ENCODE measurements at regions not wholly inside any gene's neighbourhood (a gene's known extent, or its start where the extent isn't known, plus 50 kb on each side); places are given as distances from the start of the nearest gene placed in this dataset.

GRCh38 chr2:33900610-33901009 lies 301.5 kb upstream of the FAM98A start:
- no peak for ATAC-seq
- CTCF ChIA-PET = no interaction called here

GRCh38 chr2:33897741-33898140 lies 298.6 kb upstream of the FAM98A start:
- Histone ChIP-seq H3K4me2 (ENCODE audit: low read length) (no peak overlapping the region), H3K9me3 (ENCODE audit: low read length) (no peaks in the 10 kb centered on the region), H4K20me1 (ENCODE audit: low read length) (no peaks in the 10 kb centered on the region), H2AFZ (ENCODE audit: low read length) (no peak overlapping the region), H3K9me2 (replicated peaks; ENCODE audit: low read length) (no peaks in the 10 kb centered on the region), H3K4me3 (ENCODE audit: low read length) (no peak overlapping the region), H3K36me3 (ENCODE audit: low read depth, low read length) (no peaks in the 10 kb centered on the region), H3K4me1 (ENCODE audit: insufficient read depth, low read length) (no peaks in the 10 kb centered on the region), H3K27me3 (ENCODE audit: low read length) (no peaks in the 10 kb centered on the region), H3F3A (ENCODE audit: low read length, unreplicated experiment) (no peaks in the 10 kb centered on the region), H3K79me2 (ENCODE audit: low read length) (no peaks in the 10 kb centered on the region), H3K9ac (ENCODE audit: low read length) (no peak overlapping the region), H3K27ac (ENCODE audit: low read length) (no peak overlapping the region)
- ChIA-PET POLR2A (ENCODE audit: unreplicated experiment) (no interaction called here), CTCF (no interaction called here)
- intact Hi-C loops (cut with micrococcal nuclease) = no loop called here
- DNase-seq (no peak), ATAC-seq (no peak)
- BruUV-seq (replicated peaks) = no TSS peak
- TF ChIP-seq EZH2 (IDR thresholded peaks at IDR 0.05; ENCODE audit: low read length, unreplicated experiment) (no peak), CTCF (conservative IDR thresholded peaks at IDR 0.05; ENCODE audit: low read depth, low read length) (no peak), EZH2phosphoT487 (IDR thresholded peaks at IDR 0.05; ENCODE audit: borderline replicate concordance, low read length) (no peak)

More at GRCh38 chr2:33900610-33901009, 301.5 kb upstream of the FAM98A start:
- Histone ChIP-seq H3F3A (ENCODE audit: low read length, unreplicated experiment) (no peaks in the 10 kb centered on the region), H3K4me3 (ENCODE audit: low read length) (no peak overlapping the region), H2AFZ (ENCODE audit: low read length) (no peak overlapping the region), H3K9ac (ENCODE audit: low read length) (no peak overlapping the region), H3K4me2 (ENCODE audit: low read length) (no peak overlapping the region), H3K27me3 (ENCODE audit: low read length) (no peaks in the 10 kb centered on the region), H3K79me2 (ENCODE audit: low read length) (no peaks in the 10 kb centered on the region), H3K4me1 (ENCODE audit: insufficient read depth, low read length) (no peaks in the 10 kb centered on the region), H3K9me2 (replicated peaks; ENCODE audit: low read length) (no peaks in the 10 kb centered on the region), H3K27ac (ENCODE audit: low read length) (no peak overlapping the region), H3K36me3 (ENCODE audit: low read depth, low read length) (no peaks in the 10 kb centered on the region), H4K20me1 (ENCODE audit: low read length) (no peaks in the 10 kb centered on the region), H3K9me3 (ENCODE audit: low read length) (no peaks in the 10 kb centered on the region)
- no TSS peak for BruUV-seq (replicated peaks)
- intact Hi-C loops (cut with micrococcal nuclease) = no loop called here
- no peak for TF ChIP-seq EZH2 (IDR thresholded peaks at IDR 0.05; ENCODE audit: low read length, unreplicated experiment)
- TF ChIP-seq CTCF (conservative IDR thresholded peaks at IDR 0.05; ENCODE audit: low read depth, low read length) = no peak
- no peak for TF ChIP-seq EZH2phosphoT487 (IDR thresholded peaks at IDR 0.05; ENCODE audit: borderline replicate concordance, low read length)
- no peak for DNase-seq
- POLR2A ChIA-PET (ENCODE audit: unreplicated experiment) = no interaction called here

- ATAC-seq = no peak
- CTCF ChIA-PET = no interaction called here
- intact Hi-C loops (cut with micrococcal nuclease) = no loop called here
Observed at GRCh38 chr2:33893824-33894223, 294.7 kb upstream of the FAM98A start.

More at GRCh38 chr2:33893824-33894223, 294.7 kb upstream of the FAM98A start:
- H3K36me3 ChIP-seq (ENCODE audit: low read depth, low read length) = no peaks in the 10 kb centered on the region
- TF ChIP-seq EZH2phosphoT487 (IDR thresholded peaks at IDR 0.05; ENCODE audit: borderline replicate concordance, low read length) = no peak
- no peak for TF ChIP-seq CTCF (conservative IDR thresholded peaks at IDR 0.05; ENCODE audit: low read depth, low read length)
- TF ChIP-seq EZH2 (IDR thresholded peaks at IDR 0.05; ENCODE audit: low read length, unreplicated experiment) = no peak
- H3K9ac ChIP-seq (ENCODE audit: low read length) = no peak overlapping the region
- no peaks in the 10 kb centered on the region for H3K9me2 ChIP-seq (replicated peaks; ENCODE audit: low read length)
- no peaks in the 10 kb centered on the region for H4K20me1 ChIP-seq (ENCODE audit: low read length)
- no peak overlapping the region for H3K4me3 ChIP-seq (ENCODE audit: low read length)
- H3K27ac ChIP-seq (ENCODE audit: low read length) = no peak overlapping the region
- H3K9me3 ChIP-seq (ENCODE audit: low read length) = no peaks in the 10 kb centered on the region
- no peak overlapping the region for H2AFZ ChIP-seq (ENCODE audit: low read length)
- no peaks in the 10 kb centered on the region for H3K27me3 ChIP-seq (ENCODE audit: low read length)
- no peaks in the 10 kb centered on the region for H3K79me2 ChIP-seq (ENCODE audit: low read length)
- H3K4me1 ChIP-seq (ENCODE audit: insufficient read depth, low read length) = no peaks in the 10 kb centered on the region
- no peaks in the 10 kb centered on the region for H3F3A ChIP-seq (ENCODE audit: low read length, unreplicated experiment)
- POLR2A ChIA-PET (ENCODE audit: unreplicated experiment) = no interaction called here
- H3K4me2 ChIP-seq (ENCODE audit: low read length) = no peak overlapping the region
- no peak for DNase-seq
- BruUV-seq (replicated peaks) = no TSS peak
